LNCaP clone FGC (cell line): ENCODE measurements at regions not wholly inside any gene's neighbourhood (a gene's known extent, or its start where the extent isn't known, plus 50 kb on each side); places are given as distances from the start of the nearest gene placed in this dataset.

Experiments
- DNase-seq: peaks from one replicate; pipeline ENCODE4 v3.0.0-alpha.2; 2011; ENCODE audit warnings: low read depth
- H3K4me3 ChIP-seq: 2 replicates; pipeline ENCODE4 v1.5.1; 2011; ENCODE audit warnings: mild to moderate bottlenecking, low read depth, low read length, control low read depth
- CTCF ChIP-seq: IDR thresholded peaks from 2 replicates; pipeline ENCODE4 v1.5.1; 2012; ENCODE audit warnings: mild to moderate bottlenecking; ENCODE audit not compliant: control insufficient read depth, insufficient read depth; ENCODE audit errors: extremely low read depth

GRCh38 chr9:120284821-120285220, 295.1 kb downstream of the CDK5RAP2 start:
- no peak for TF ChIP-seq CTCF
- DNase-seq: no peak
- no peak overlapping the region for H3K4me3 ChIP-seq

- no peak overlapping the region for H3K4me3 ChIP-seq
- DNase-seq: no peak
- TF ChIP-seq CTCF: no peak
Observed at GRCh38 chr9:120281665-120282064, 298.3 kb downstream of the CDK5RAP2 start.

- no peak overlapping the region for H3K4me3 ChIP-seq
- TF ChIP-seq CTCF: no peak
- no peak for DNase-seq
Observed at GRCh38 chr9:120267929-120268328, 312.0 kb downstream of the CDK5RAP2 start.

GRCh38 chr9:120265791-120266190, 314.2 kb downstream of the CDK5RAP2 start:
- H3K4me3 ChIP-seq: no peak overlapping the region
- no peak for DNase-seq
- no peak for TF ChIP-seq CTCF

- DNase-seq: no peak
- no peak for TF ChIP-seq CTCF
Observed at GRCh38 chr9:120264528-120264927, 315.4 kb downstream of the CDK5RAP2 start.

GRCh38 chr9:120263836-120264235, 316.1 kb downstream of the CDK5RAP2 start:
- TF ChIP-seq CTCF: no peak
- H3K4me3 ChIP-seq: no peak overlapping the region
- DNase-seq: no peak

More at GRCh38 chr9:120264528-120264927, 315.4 kb downstream of the CDK5RAP2 start:
- no peak overlapping the region for H3K4me3 ChIP-seq

GRCh38 chr9:120261419-120261818, 318.5 kb downstream of the CDK5RAP2 start:
- no peak overlapping the region for H3K4me3 ChIP-seq
- DNase-seq: no peak
- TF ChIP-seq CTCF: no peak
